HCT116 (cell line): ENCODE measurements at regions not wholly inside any gene's neighbourhood (a gene's known extent, or its start where the extent isn't known, plus 50 kb on each side); places are given as distances from the start of the nearest gene placed in this dataset.
"Not testable (repeated sequence)": the region's sequence is repeated elsewhere in the genome, so short reads cannot be mapped to it uniquely, and the experiment has no call there.

Source experiments
- ATAC-seq: fragments of 200-7000 bp; cut with Tn5 transposase; 2 replicates; pipeline ENCODE4 v1.9.1; 2020; ENCODE audit warnings: mild to moderate bottlenecking, moderate library complexity
- BruUV-seq: library from RNA; stranded (reverse); fragments of 400-500 nt; replicated peaks from 2 replicates; lab custom pipeline; 2021; lab: Mats Ljungman, UMichigan
- CTCF ChIA-PET: fragments of 300-600 bp; sonication (Branson Sonifier 250); formaldehyde crosslinking; loops from one replicate; lab custom pipeline; 2021; ENCODE audit warnings: antibody characterized with exemption; lab: Charles Lee
- POLR2A ChIA-PET: fragments of 300-600, 350-600 bp; sonication (Branson Sonifier 250); formaldehyde crosslinking; loops from one replicate; lab custom pipeline; 2021; ENCODE audit warnings: antibody characterized with exemption; lab: Charles Lee
- RAD21 ChIA-PET, 2 experiments: fragments of 300-600 bp; sonication (Branson Sonifier 250); formaldehyde crosslinking; loops; one replicate each; lab custom pipeline; 2023; ENCODE audit warnings: low total read pairs in 2 of 2; ENCODE audit not compliant: uncharacterized antibody in 2 of 2, unreplicated experiment in 2 of 2, low non-redundant PET in 1 of 2; lab: Charles Lee
- DNase-seq: peaks from one replicate; pipeline ENCODE4 v3.0.0-alpha.2; 2010; ENCODE audit warnings: low read depth, low spot score
- H2AFZ ChIP-seq: fragments of 200-600 bp; shearing (Covaris generic), sonication (generic); 2 replicates; pipeline ENCODE4 v1.6.1; 2017; ENCODE audit warnings: low read depth, mixed run types, mixed read lengths, antibody characterized with exemption, low read length; ENCODE audit not compliant: poor library complexity, severe bottlenecking
- H3K27ac ChIP-seq: 2 replicates; pipeline ENCODE4 v1.5.1; 2012; ENCODE audit warnings: low read depth, low read length
- H3K27me3 ChIP-seq: fragments of 200-600 bp; sonication (generic); 2 replicates; pipeline ENCODE4 v1.6.1; 2016; ENCODE audit warnings: mixed run types, low read length, mixed read lengths; ENCODE audit not compliant: insufficient read depth
- H3K36me3 ChIP-seq, 2 experiments: fragments of 200-500 bp in 1 of 2; fragments of 200-600 bp in 1 of 2; sonication (Bioruptor generic) in 1 of 2; sonication (generic) in 1 of 2; 2 replicates each; pipeline versions ENCODE4 v1.5.1 to v1.6.1; 2014 to 2016; ENCODE audit warnings: low read length in 2 of 2, inconsistent platforms in 1 of 2, mixed read lengths in 1 of 2, mixed run types in 1 of 2; ENCODE audit not compliant: insufficient read depth in 2 of 2, control insufficient read depth in 1 of 2
- H3K4me1 ChIP-seq, 2 experiments: fragments of 200-600 bp in 1 of 2; sonication (generic) in 1 of 2; 2 replicates each; pipeline versions ENCODE4 v1.5.1 to v1.6.1; 2012 to 2017; ENCODE audit warnings: low read length in 2 of 2, inconsistent platforms in 1 of 2, mild to moderate bottlenecking in 1 of 2, mixed read lengths in 1 of 2, mixed run types in 1 of 2, moderate library complexity in 1 of 2; ENCODE audit not compliant: insufficient read depth in 2 of 2, control insufficient read depth in 1 of 2
- H3K4me2 ChIP-seq: fragments of 200-600 bp; sonication (generic); 2 replicates; pipeline ENCODE4 v1.6.1; 2017; ENCODE audit warnings: mixed run types, low read length, mixed read lengths
- H3K4me3 ChIP-seq, 2 experiments: fragments of 200-600 bp in 1 of 2; sonication (generic) in 1 of 2; replicated peaks in 1 of 2; 2 replicates each; pipeline ENCODE4 v1.5.1; 2011 to 2016; ENCODE audit warnings: low read length in 2 of 2, control low read depth in 1 of 2, low read depth in 1 of 2, mild to moderate bottlenecking in 1 of 2, mixed read lengths in 1 of 2, mixed run types in 1 of 2
- H3K79me2 ChIP-seq: fragments of 200-600 bp; sonication (generic); 2 replicates; pipeline ENCODE4 v1.6.1; 2017; ENCODE audit warnings: mild to moderate bottlenecking, mixed run types, low read length, moderate library complexity, mixed read lengths; ENCODE audit not compliant: insufficient read depth
- H3K9ac ChIP-seq: fragments of 200-600 bp; sonication (generic); 2 replicates; pipeline ENCODE4 v1.6.1; 2016; ENCODE audit warnings: low read length, mixed read lengths
- H3K9me2 ChIP-seq: fragments of 200-600 bp; sonication (generic), shearing (Covaris generic); 2 replicates; pipeline ENCODE4 v1.6.1; 2017; ENCODE audit warnings: mixed run types, mild to moderate bottlenecking, moderate library complexity; ENCODE audit not compliant: insufficient read depth
- H3K9me3 ChIP-seq, 2 experiments: fragments of 200-500 bp in 1 of 2; fragments of 200-600 bp in 1 of 2; sonication (Bioruptor generic) in 1 of 2; sonication (generic) in 1 of 2; 2 replicates each; pipeline ENCODE4 v1.6.1; 2014 to 2017; ENCODE audit warnings: low read length in 2 of 2, mixed read lengths in 2 of 2, inconsistent platforms in 1 of 2, low read depth in 1 of 2, mild to moderate bottlenecking in 1 of 2, mixed run types in 1 of 2, moderate library complexity in 1 of 2; ENCODE audit not compliant: control insufficient read depth in 1 of 2, insufficient read depth in 1 of 2
- H4K20me1 ChIP-seq: fragments of 200-600 bp; sonication (generic), shearing (Covaris generic); 2 replicates; pipeline ENCODE4 v1.6.1; 2017; ENCODE audit warnings: mixed run types, mild to moderate bottlenecking, moderate library complexity; ENCODE audit not compliant: insufficient read depth
- CEBPB ChIP-seq: IDR thresholded peaks from 2 replicates; pipeline ENCODE4 v1.6.1; 2012; ENCODE audit warnings: low read depth
- TCF7L2 ChIP-seq: IDR thresholded peaks from 2 replicates; pipeline ENCODE4 v1.7.0; 2011; ENCODE audit warnings: borderline replicate concordance, inconsistent platforms; ENCODE audit not compliant: insufficient read depth, insufficient read length; ENCODE audit errors: extremely low read depth
- intact Hi-C: fragments of 100-400 bp; cut with micrococcal nuclease; formaldehyde crosslinking; loops from 2 replicates; pipeline ENCODE4 v1.10.0; 2022

- no peaks in the 10 kb centered on the region for H3K9me2 ChIP-seq
- CTCF ChIA-PET = interaction anchor here (1.2 kb wide), 1 partner anchor 65 kb away, joined by 4 read pairs; no protein-coding TSS in a partner anchor
These were observed 71.8 kb upstream of the ZNF184 start for GRCh38 chr6:27544612-27545260.

DNA sequence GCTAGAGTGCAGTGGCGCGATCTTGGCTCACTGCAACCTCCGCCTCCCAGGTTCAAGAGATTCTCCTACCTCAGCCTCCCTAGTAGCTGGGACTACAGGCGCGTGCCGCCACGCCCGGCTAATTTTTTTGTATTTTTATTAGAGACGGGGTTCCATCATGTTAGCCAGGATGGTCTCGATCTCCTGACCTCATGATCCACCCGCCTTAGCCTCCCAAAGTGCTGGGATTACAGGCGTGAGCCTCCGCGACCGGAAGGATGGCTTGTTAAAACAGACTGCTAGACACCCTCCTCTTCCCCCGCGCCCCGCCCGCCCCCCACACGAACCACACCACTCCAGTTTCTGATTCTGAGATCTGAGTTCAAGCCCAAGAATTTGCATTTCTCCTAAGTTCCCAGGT, 71.2 kb upstream of the ZNF184 start:
- RAD21 ChIA-PET, H3K9me3 ChIP-seq, H3K9me2 ChIP-seq, H3K36me3 ChIP-seq, H3K27ac ChIP-seq, H4K20me1 ChIP-seq, H3K27me3 ChIP-seq, CTCF ChIA-PET, H3K9ac ChIP-seq, BruUV-seq, H3K79me2 ChIP-seq, H3K4me3 ChIP-seq, DNase-seq: not testable (repeated sequence)
- Histone ChIP-seq H3K4me1 (peaks cover 16 to 68% of the 10 kb centered on the region in 2 experiments), H3K4me2 (peak overlapping the region; percentile 50), H2AFZ (peak overlapping the region; percentile 91)
- intact Hi-C loops = loop anchor here (10.0 kb wide), 1 partner anchor 211 kb away; no protein-coding TSS in a partner anchor
- ATAC-seq = peak; percentile 35
- POLR2A ChIA-PET = interaction anchor here (1.6 kb wide), 1 partner anchor 17 kb away, joined by 3 read pairs; no protein-coding TSS in a partner anchor

More at GRCh38 chr6:27544612-27545260, 71.8 kb upstream of the ZNF184 start:
- BruUV-seq = no TSS peak
- no peaks in the 10 kb centered on the region for H3K9me3 ChIP-seq
- no peak for TF ChIP-seq TCF7L2
- TF ChIP-seq CEBPB = no peak
- TF ChIP-seq, all 23 proteins: peak for 0
- Histone ChIP-seq H3K9ac (no peak overlapping the region), H2AFZ (peak overlapping the region; percentile 91), H3K4me2 (peak overlapping the region; percentile 50), H3K79me2 (no peaks in the 10 kb centered on the region), H3K4me3 (no peak overlapping the region), H3K4me1 (peaks cover 16 to 70% of the 10 kb centered on the region in 2 experiments), H3K27me3 (no peaks in the 10 kb centered on the region), H3K36me3 (no peaks in the 10 kb centered on the region), H4K20me1 (no peaks in the 10 kb centered on the region), H3K27ac (peak overlapping the region; percentile 9; the same call in 1 of the 2 replicates)
- intact Hi-C loops = loop anchor here (5.0 to 10.0 kb wide), 3 partner anchors 48 to 210 kb away; no protein-coding TSS in a partner anchor
- RAD21 ChIA-PET = no interaction called here
- POLR2A ChIA-PET = interaction anchor here (1.1 to 1.6 kb wide), 3 partner anchors 12 to 208 kb away, joined by 3 to 4 read pairs (median 3); no protein-coding TSS in a partner anchor
- no peak for ATAC-seq
- no peak for DNase-seq
